Activated T-cell treated with anti-CD3 and anti-CD28 coated beads, Interleukin-2, amount 50 U/mL, for 72 hours (primary cell): ENCODE measurements at regions not wholly inside any gene's neighbourhood (a gene's known extent, or its start where the extent isn't known, plus 50 kb on each side); places are given as distances from the start of the nearest gene placed in this dataset.
A peak's percentile ranks its signal among the peaks of the same experiment; 100 is the strongest.

Experiments used
- ATAC-seq, 2 donors: fragments of 150-1000 bp; cut with Tn5 transposase; replicated peaks in 1 of 2; 2 replicates each; pipeline ENCODE4 v1.10.0; 2021; ENCODE audit warnings: moderate library complexity in 2 of 2, mild to moderate bottlenecking in 1 of 2
- DNase-seq, 2 donors: peaks; one replicate each; pipeline ENCODE4 v3.0.0; 2021 to 2022; ENCODE audit warnings: mixed read lengths in 1 of 2
- H3K27ac Mint-ChIP-seq: one replicate; pipeline ENCODE4 v1.8.0; 2022; ENCODE audit warnings: mild to moderate bottlenecking, moderate library complexity, mixed read lengths
- H3K27me3 Mint-ChIP-seq: one replicate; pipeline ENCODE4 v1.8.0; 2022; ENCODE audit warnings: low read depth, mixed read lengths
- H3K36me3 Mint-ChIP-seq, 2 donors: one replicate each; pipeline ENCODE4 v1.8.0; 2022; ENCODE audit warnings: mixed read lengths in 2 of 2, mild to moderate bottlenecking in 1 of 2; ENCODE audit not compliant: insufficient read depth in 2 of 2
- H3K4me1 Mint-ChIP-seq: one replicate; pipeline ENCODE4 v1.8.0; 2022; ENCODE audit warnings: low read depth, mixed read lengths
- H3K4me3 Mint-ChIP-seq, 2 donors: one replicate each; pipeline ENCODE4 v1.8.0; 2022; ENCODE audit warnings: mild to moderate bottlenecking in 2 of 2, mixed read lengths in 2 of 2, moderate library complexity in 2 of 2
- H3K9me3 Mint-ChIP-seq, 2 donors: one replicate each; pipeline ENCODE4 v1.8.0; 2022; ENCODE audit warnings: mixed read lengths in 2 of 2

DNA sequence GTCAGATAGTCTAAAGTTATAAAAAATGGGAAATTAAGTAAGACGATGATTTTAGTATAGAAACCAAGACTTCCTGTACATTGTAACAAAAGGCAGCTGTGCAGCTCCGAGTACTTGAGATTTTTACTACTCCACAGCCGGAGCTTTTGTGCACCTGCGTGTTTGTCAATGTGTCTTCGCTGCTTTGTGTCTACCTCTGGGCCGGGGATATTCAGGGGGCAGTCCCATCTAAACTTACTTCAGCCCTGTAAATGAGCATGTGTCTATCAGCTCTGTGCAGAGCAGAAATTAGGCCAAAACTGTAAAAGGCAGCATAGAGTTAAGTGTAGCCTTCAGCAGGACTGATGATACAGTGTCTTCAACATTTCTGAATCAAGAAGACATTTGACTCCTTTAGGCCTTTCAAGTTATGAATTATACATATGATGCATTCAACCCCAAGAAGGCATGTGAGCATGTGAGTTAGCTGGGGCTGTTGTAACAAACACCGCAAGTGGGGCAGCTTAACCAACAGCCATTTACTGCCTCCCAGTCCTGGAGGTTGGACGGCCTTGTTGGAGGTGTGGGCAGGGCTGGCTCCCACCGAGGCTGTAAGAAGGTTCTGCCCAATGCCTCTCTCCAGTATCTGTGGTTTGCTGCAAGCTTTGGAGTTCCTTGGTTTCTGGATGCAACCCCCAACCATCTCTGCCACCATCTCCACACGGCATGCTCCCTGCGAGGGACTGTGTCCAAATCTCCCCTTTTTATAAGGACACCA lies 191.0 kb upstream of the IRS2 start:
- Mint-ChIP-seq H3K4me1 (no peaks in the 10 kb centered on the region), H3K27me3 (no peaks in the 10 kb centered on the region), H3K36me3 (no peaks in the 10 kb centered on the region), H3K4me3 (no peak overlapping the region), H3K27ac (no peak overlapping the region), H3K9me3 (no peaks in the 10 kb centered on the region)
- no peak for DNase-seq
- no peak for ATAC-seq

DNA sequence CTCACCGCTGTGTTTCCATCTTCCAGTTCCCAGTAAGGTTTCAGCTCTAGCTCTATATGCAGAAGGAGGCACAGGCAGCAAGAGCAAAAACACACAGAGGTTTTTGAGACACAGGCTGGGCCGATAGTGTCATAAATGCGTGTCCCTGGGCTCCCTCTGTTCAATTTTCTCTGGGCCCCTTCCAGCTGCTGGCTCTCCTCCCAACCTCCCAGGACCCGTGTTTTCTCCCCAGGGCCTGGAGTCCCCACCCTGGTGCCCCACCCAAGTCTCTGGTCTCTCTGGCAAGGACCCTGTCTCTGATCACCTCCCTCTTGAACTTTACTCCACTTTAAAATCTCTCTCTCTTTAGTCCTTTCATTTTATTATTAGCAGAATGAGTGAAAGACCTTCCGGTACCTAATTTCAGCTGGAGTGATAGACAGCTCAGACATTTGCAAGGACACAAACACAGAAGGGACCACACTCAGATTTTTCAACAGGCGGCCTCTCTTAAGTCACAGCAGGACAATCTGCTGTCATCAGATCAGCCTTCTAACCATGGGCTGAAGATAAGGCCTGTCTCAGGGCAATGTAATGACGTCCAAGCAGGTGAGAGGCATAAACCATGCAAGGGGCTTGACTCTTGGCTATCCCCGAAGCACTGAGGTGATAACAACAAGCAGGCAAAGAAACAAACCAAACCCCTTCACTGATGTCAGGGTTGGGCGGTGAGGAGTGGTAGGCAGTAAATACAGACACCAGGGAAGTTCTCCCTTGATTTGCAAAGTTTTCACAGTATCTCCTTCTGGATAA lies 190.0 kb upstream of the IRS2 start:
- H3K27ac Mint-ChIP-seq, result no peak overlapping the region

DNA sequence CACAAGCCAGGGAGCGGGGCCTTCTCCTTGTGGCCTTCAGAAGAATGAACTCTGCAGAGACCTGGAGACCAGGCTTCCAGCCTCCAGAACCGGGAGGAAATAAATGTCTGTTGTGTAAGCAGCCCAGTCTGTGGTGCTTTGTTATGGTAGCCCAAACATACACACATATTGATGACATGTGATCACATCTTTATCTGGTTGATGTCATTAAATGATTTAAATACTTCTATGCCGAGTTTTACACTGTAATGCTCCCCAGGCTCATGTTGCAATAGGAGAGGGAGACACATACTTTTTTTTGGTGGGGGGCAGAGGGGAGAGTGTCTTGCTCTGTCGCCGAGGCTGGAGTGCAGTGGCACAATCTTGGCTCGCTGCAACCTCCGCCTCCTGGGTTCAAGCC lies 188.0 kb upstream of the IRS2 start:
- ATAC-seq (no peak), DNase-seq (no peak)
- Mint-ChIP-seq H3K4me1 (no peaks in the 10 kb centered on the region), H3K36me3 (peaks cover 0 to 3% of the 10 kb centered on the region in 2 donors), H3K27ac (no peak overlapping the region), H3K9me3 (peaks cover 6 to 10% of the 10 kb centered on the region in 2 donors), H3K27me3 (no peaks in the 10 kb centered on the region), H3K4me3 (no peak overlapping the region)

More for the DNA sequence above, 190.0 kb upstream of the IRS2 start:
- no peak overlapping the region for H3K4me3 Mint-ChIP-seq
- no peaks in the 10 kb centered on the region for H3K27me3 Mint-ChIP-seq
- H3K4me1 Mint-ChIP-seq, result no peaks in the 10 kb centered on the region
- H3K9me3 Mint-ChIP-seq, result no peaks in the 10 kb centered on the region
- ATAC-seq, result no peak
- no peaks in the 10 kb centered on the region for H3K36me3 Mint-ChIP-seq
- DNase-seq, result no peak

DNA sequence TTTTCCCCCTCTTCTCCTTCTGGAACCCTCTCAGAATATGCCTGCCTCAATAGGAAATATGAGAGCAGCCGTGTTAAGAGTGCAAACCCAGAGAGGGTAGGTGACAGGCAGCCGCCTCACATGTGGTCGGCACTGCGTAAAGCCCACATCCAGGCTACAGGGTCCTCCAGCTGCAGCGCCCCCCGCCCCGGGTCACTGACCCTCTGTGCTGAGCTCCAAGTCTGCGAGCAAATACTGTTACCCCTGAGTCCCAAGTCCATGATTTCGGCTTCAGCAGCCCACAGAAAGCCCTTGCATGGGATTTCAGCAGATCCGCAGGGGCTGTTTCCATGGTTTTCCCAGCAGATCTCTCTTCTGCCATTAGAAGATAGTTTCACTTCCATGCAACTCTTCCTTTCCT lies 186.9 kb upstream of the IRS2 start:
- ATAC-seq (no peak), DNase-seq (no peak)
- no peak overlapping the region for H3K4me3 Mint-ChIP-seq
- H3K36me3 Mint-ChIP-seq, result peaks cover 0 to 3% of the 10 kb centered on the region in 2 donors
- H3K4me1 Mint-ChIP-seq, result no peaks in the 10 kb centered on the region
- no peak overlapping the region for H3K27ac Mint-ChIP-seq
- H3K27me3 Mint-ChIP-seq, result no peaks in the 10 kb centered on the region
- peaks cover 6 to 10% of the 10 kb centered on the region in 2 donors for H3K9me3 Mint-ChIP-seq

DNA sequence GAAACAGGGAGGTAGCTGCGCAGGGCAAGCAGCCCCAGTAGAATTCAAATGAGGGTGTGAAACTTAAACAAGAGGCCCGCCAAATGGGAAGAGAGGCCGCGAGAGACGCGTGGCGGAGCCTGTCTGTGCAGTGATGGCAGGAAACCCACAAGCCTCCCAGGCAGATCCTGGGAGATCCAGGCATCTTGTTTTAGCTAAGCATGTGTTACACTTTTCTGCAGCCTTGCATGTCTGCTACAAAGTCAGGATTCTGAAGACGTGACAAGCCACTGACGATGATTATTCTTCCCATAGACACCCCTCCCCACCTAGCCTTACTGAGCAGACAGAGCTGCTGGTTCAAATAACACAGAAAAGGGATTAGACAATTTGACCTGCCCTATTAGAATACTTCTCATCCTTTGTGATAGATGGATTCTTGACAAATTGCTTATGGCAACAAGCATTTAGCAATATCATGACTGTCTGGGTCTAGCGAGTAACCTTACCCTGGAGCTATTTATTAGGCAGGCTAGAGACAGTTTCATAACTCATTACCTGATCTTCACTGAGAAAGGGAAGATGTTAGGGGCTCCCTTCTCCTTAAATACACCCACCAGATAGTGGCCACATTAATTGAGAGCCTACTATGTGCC lies 185.2 kb upstream of the IRS2 start:
- peaks cover 0 to 3% of the 10 kb centered on the region in 2 donors for H3K36me3 Mint-ChIP-seq
- no peak overlapping the region for H3K27ac Mint-ChIP-seq
- H3K27me3 Mint-ChIP-seq, result no peaks in the 10 kb centered on the region
- DNase-seq (no peak), ATAC-seq (no peak)
- peaks cover 6 to 10% of the 10 kb centered on the region in 2 donors for H3K9me3 Mint-ChIP-seq
- no peaks in the 10 kb centered on the region for H3K4me1 Mint-ChIP-seq
- H3K4me3 Mint-ChIP-seq, result no peak overlapping the region

DNA sequence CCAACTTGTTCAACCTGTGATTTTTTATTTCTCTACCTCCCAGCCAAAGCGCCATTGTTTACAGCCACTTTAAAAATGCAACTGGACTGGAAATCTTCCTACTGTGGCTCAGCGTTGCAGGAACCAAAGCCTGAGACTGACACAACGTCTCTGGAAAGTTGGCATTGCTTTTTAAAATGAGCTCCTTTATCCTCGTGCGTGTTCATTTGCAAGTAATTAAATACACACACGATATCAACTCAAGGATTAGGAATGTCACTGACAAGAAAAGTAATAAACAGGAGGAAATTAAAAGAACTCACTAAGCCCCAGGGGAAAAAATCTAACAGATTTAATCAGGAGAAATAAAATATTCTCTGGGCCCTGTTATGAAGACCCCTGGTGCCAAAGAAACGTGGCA lies 184.6 kb upstream of the IRS2 start:
- Mint-ChIP-seq H3K4me1 (no peaks in the 10 kb centered on the region), H3K27ac (no peak overlapping the region), H3K4me3 (no peak overlapping the region), H3K36me3 (peaks cover 0 to 3% of the 10 kb centered on the region in 2 donors), H3K9me3 (peaks cover 6 to 10% of the 10 kb centered on the region in 2 donors), H3K27me3 (no peaks in the 10 kb centered on the region)
- ATAC-seq (no peak), DNase-seq (no peak)

DNA sequence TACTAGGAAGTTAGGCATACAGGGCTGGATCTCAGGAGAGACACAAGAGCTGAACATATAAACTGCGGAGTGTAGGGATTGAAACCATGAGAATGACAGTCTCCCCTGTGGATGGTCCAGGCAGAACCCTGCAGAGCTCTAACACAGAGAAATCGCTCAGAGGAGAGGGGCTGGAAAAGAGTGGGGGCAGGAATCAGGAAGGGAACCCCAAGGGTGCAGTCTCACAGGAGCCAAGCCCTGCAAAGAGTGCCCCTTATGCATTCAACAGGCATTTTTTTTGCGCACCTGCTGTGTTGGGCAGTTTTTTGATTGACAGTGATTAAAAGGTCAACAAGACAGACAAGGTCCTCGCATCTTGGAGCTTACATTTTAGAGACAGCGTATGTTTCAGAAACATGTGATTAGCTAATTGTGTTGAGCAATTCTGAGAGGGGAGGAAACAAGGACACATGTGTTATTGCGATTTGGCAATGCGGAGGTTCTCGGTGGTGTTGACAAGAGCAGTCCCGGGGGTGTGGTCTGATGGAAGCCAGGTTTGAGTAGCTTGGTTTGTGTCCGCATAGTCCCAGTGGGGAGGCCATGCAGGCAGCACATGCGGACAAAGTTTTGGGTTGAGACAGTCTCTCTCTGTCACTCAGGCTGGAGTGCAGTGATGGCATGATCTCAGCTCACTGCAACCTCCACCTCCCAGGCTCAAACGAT lies 182.6 kb upstream of the IRS2 start:
- H3K36me3 Mint-ChIP-seq, result peaks cover 0 to 3% of the 10 kb centered on the region in 2 donors
- ATAC-seq, result no peak
- H3K4me1 Mint-ChIP-seq, result peaks cover 4% of the 10 kb centered on the region
- H3K27ac Mint-ChIP-seq, result no peak overlapping the region
- peaks cover 6 to 10% of the 10 kb centered on the region in 2 donors for H3K9me3 Mint-ChIP-seq
- H3K27me3 Mint-ChIP-seq, result peaks cover 5% of the 10 kb centered on the region
- no peak overlapping the region for H3K4me3 Mint-ChIP-seq
- no peak for DNase-seq

DNA sequence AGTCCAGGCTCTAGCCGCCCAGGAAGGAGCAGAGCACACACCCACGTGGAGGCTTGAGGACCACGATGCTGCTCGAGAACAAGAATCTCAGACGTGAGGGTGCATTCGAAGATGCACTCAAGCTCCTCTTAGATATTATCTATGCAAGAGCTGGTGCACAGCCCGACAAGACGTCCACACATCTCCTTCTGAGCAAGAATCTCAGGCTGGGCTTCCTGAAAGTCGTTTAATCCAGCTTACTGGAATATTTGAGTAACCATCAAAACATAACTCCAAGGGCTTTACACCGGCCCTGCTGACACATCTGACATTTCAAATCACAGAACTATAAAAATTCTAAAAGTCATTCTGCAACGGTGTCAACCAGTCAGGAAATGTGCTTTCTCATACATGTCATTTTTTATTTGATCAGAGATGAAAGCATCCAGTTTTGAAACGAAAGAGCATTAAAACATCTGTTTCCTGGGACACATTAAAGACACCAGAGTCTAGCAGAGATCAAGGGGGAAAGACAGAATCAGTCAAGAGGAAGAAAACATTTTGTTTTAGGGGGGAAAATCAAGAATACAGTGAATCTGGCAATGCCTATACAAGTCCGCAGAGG lies 177.7 kb upstream of the IRS2 start:
- Mint-ChIP-seq H3K27me3 (peaks cover 14% of the 10 kb centered on the region), H3K36me3 (no peaks in the 10 kb centered on the region), H3K27ac (no peak overlapping the region), H3K4me3 (peak overlapping the region in 1 of 2 donors; percentile 10), H3K9me3 (no peaks in the 10 kb centered on the region), H3K4me1 (peaks cover 5% of the 10 kb centered on the region)
- DNase-seq (no peak), ATAC-seq (no peak)

DNA sequence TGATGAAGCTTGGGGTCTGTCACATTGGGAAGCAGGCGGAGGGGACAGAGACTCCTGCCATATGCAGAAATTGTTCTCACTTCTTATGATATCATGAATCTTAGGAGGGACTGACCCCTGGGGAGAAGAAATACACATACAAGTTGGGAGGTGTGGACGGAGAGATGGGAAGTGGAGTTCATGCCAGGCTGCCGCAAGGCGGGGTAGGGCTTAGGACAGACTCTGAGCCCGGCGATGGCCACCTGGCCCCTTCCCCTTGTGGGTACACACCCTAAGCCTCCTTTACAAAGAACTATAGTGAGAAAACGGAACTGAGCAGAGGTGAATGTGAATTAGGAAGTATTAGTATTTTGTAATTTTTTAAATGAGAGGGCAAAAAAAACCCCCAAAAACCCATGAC lies 177.0 kb upstream of the IRS2 start:
- H3K27me3 Mint-ChIP-seq, result peaks cover 14% of the 10 kb centered on the region
- no peak overlapping the region for H3K27ac Mint-ChIP-seq
- no peak overlapping the region for H3K4me3 Mint-ChIP-seq
- peaks cover 5% of the 10 kb centered on the region for H3K4me1 Mint-ChIP-seq
- H3K9me3 Mint-ChIP-seq, result no peaks in the 10 kb centered on the region
- DNase-seq, result no peak
- no peaks in the 10 kb centered on the region for H3K36me3 Mint-ChIP-seq
- no peak for ATAC-seq

DNA sequence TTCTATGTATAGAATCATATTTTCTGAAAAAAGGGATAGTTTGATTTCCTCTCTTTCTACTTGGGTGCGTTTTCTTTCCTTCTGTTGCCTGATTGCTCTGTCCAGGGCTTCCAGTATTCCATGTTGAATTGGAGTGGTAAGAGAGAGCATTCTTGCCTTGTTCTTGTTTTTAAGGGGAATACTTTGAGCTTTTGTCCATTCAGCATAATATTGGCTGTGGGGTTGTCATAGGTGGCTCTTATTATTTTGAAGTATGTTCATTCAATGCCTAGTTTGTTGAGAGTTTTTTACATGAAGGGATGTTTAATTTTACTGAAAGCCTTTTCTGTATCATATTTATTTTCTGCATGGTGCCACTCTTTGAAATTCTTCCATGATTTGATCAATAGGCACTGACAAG lies 173.5 kb upstream of the IRS2 start:
- DNase-seq (no peak), ATAC-seq (no peak)
- Mint-ChIP-seq H3K36me3 (no peaks in the 10 kb centered on the region), H3K4me1 (peaks cover 5% of the 10 kb centered on the region), H3K9me3 (no peaks in the 10 kb centered on the region), H3K4me3 (no peak overlapping the region), H3K27ac (no peak overlapping the region), H3K27me3 (peaks cover 14% of the 10 kb centered on the region)

DNA sequence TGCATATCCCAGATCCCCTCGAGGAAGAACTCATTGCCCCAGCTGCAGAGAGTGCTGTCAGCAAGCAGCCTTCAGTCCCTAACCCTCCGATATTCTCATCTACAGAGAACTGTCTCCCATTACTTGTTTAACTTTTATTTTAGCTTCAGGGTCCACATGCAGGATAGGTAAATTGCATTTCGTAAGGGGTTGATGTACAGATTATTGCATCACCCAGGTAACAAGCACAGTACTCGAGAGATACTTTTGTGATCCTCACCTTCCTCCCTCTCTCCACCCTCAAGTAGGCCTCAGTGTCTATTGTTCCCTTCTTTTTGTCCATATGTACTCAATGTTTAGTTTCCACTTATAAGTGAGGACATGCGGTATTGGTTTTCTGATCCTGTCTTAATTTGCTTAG lies 171.5 kb upstream of the IRS2 start:
- no peak overlapping the region for H3K4me3 Mint-ChIP-seq
- H3K4me1 Mint-ChIP-seq, result no peaks in the 10 kb centered on the region
- DNase-seq, result no peak
- H3K9me3 Mint-ChIP-seq, result peaks cover 0 to 2% of the 10 kb centered on the region in 2 donors
- peaks cover 1% of the 10 kb centered on the region for H3K27me3 Mint-ChIP-seq
- no peak for ATAC-seq
- H3K27ac Mint-ChIP-seq, result no peak overlapping the region
- H3K36me3 Mint-ChIP-seq, result no peaks in the 10 kb centered on the region

DNA sequence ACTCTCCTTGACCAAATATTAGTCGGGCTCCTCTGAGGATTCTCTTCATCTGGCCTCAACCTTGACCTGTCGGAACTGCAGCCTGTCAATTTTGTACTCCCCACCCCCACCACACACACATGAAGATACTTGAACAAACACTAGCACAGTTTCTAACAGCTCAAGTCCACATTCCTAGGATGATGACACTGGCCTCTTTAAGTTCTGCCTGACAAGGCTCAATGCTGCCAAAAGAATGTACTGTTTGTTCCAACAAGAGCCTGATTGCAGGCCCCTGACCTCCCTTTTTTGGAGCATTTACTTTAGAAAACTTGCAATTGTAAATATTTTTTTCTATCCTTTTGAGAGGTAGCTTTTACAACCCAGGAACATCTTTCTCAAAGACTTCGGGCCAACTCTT lies 169.2 kb upstream of the IRS2 start:
- no peak for ATAC-seq
- DNase-seq, result no peak
- no peaks in the 10 kb centered on the region for H3K4me1 Mint-ChIP-seq
- H3K27ac Mint-ChIP-seq, result no peak overlapping the region
- H3K9me3 Mint-ChIP-seq, result peaks cover 0 to 2% of the 10 kb centered on the region in 2 donors
- H3K36me3 Mint-ChIP-seq, result no peaks in the 10 kb centered on the region
- H3K27me3 Mint-ChIP-seq, result no peaks in the 10 kb centered on the region
- no peak overlapping the region for H3K4me3 Mint-ChIP-seq
